AG04450 (cell line): ENCODE measurements at regions not wholly inside any gene's neighbourhood (a gene's known extent, or its start where the extent isn't known, plus 50 kb on each side); places are given as distances from the start of the nearest gene placed in this dataset.

Experiments used
- CTCF ChIA-PET: fragments of 300-600, 350-600 bp; formaldehyde crosslinking; extraction: SDS; loops from one replicate; lab custom pipeline; 2022; ENCODE audit warnings: antibody characterized with exemption, inconsistent platforms; lab: Charles Lee
- POLR2A ChIA-PET: fragments of 350-600 bp; formaldehyde crosslinking; extraction: SDS; loops from one replicate; lab custom pipeline; 2021; ENCODE audit warnings: antibody characterized with exemption, inconsistent platforms; lab: Yijun Ruan, JAX
- DNase-seq: peaks from one replicate; pipeline ENCODE4 v3.0.0-alpha.2; 2011; ENCODE audit warnings: low read depth, low spot score
- H3K27ac ChIP-seq: one replicate; pipeline ENCODE4 v1.5.1; 2012; ENCODE audit warnings: low read depth, low read length, control low read depth
- H3K27me3 ChIP-seq: one replicate; pipeline ENCODE4 v1.6.0; 2012; ENCODE audit warnings: low read length; ENCODE audit not compliant: control insufficient read depth, insufficient read depth
- H3K4me3 ChIP-seq: 2 replicates; pipeline ENCODE4 v1.5.1; 2011; ENCODE audit warnings: mild to moderate bottlenecking, low read depth, low read length, control low read depth
- H3K9me3 ChIP-seq: 2 replicates; pipeline ENCODE4 v1.5.1; 2012; ENCODE audit warnings: low read length; ENCODE audit not compliant: control insufficient read depth, insufficient read depth
- CTCF ChIP-seq: IDR thresholded peaks from 2 replicates; pipeline ENCODE4 v1.5.1; 2011; ENCODE audit warnings: low read depth, low read length, control low read depth, inconsistent platforms

GRCh38 chr12:82146740-82147139 lies 211.4 kb downstream of the CCDC59 start:
- CTCF ChIA-PET: no interaction called here
- H3K4me3 ChIP-seq: no peak overlapping the region
- POLR2A ChIA-PET: no interaction called here
- peaks cover 7% of the 10 kb centered on the region for H3K9me3 ChIP-seq
- no peak for DNase-seq
- H3K27ac ChIP-seq: no peak overlapping the region
- TF ChIP-seq CTCF: no peak
- no peaks in the 10 kb centered on the region for H3K27me3 ChIP-seq

GRCh38 chr12:82144505-82144904 lies 213.7 kb downstream of the CCDC59 start:
- Histone ChIP-seq H3K27ac (no peak overlapping the region), H3K4me3 (no peak overlapping the region), H3K27me3 (no peaks in the 10 kb centered on the region), H3K9me3 (peaks cover 7% of the 10 kb centered on the region)
- ChIA-PET POLR2A (no interaction called here), CTCF (no interaction called here)
- no peak for TF ChIP-seq CTCF
- DNase-seq: no peak

- TF ChIP-seq CTCF: no peak
- Histone ChIP-seq H3K9me3 (peaks cover 14% of the 10 kb centered on the region), H3K4me3 (no peak overlapping the region), H3K27ac (no peak overlapping the region), H3K27me3 (no peaks in the 10 kb centered on the region)
- ChIA-PET POLR2A (no interaction called here), CTCF (no interaction called here)
- DNase-seq: no peak
These were observed 225.8 kb downstream of the CCDC59 start for GRCh38 chr12:82132390-82132789.

- ChIA-PET CTCF (no interaction called here), POLR2A (no interaction called here)
- H3K4me3 ChIP-seq: no peak overlapping the region
- H3K27ac ChIP-seq: no peak overlapping the region
- no peak for DNase-seq
- TF ChIP-seq CTCF: no peak
- no peaks in the 10 kb centered on the region for H3K27me3 ChIP-seq
- peaks cover 14% of the 10 kb centered on the region for H3K9me3 ChIP-seq
These were observed 227.4 kb downstream of the CCDC59 start for GRCh38 chr12:82130762-82131161.

GRCh38 chr12:82124711-82125380 lies 233.3 kb downstream of the CCDC59 start:
- no peak for TF ChIP-seq CTCF
- no peak for DNase-seq
- H3K4me3 ChIP-seq: no peak overlapping the region
- CTCF ChIA-PET: no interaction called here
- no peak overlapping the region for H3K27ac ChIP-seq
- POLR2A ChIA-PET: no interaction called here
- peaks cover 16% of the 10 kb centered on the region for H3K9me3 ChIP-seq
- H3K27me3 ChIP-seq: no peaks in the 10 kb centered on the region
